Chondrocyte (in vitro differentiated cells): ENCODE measurements at regions not wholly inside any gene's neighbourhood (a gene's known extent, or its start where the extent isn't known, plus 50 kb on each side); places are given as distances from the start of the nearest gene placed in this dataset.

Experiments
- DNase-seq: peaks from one replicate; pipeline ENCODE4 v3.0.0; 2021; ENCODE audit warnings: mixed read lengths, low spot score
- H3K27ac Mint-ChIP-seq: one replicate; pipeline ENCODE4 v1.8.0; 2021; ENCODE audit warnings: mild to moderate bottlenecking, moderate library complexity, mixed read lengths; ENCODE audit not compliant: unreplicated experiment
- H3K27me3 Mint-ChIP-seq: 2 replicates; pipeline ENCODE4 v1.8.0; 2021; ENCODE audit warnings: low read depth, mixed read lengths
- H3K36me3 Mint-ChIP-seq: 2 replicates; pipeline ENCODE4 v1.8.0; 2021; ENCODE audit warnings: low read depth, mixed read lengths
- H3K4me1 Mint-ChIP-seq: 2 replicates; pipeline ENCODE4 v1.8.0; 2021; ENCODE audit warnings: low read depth, mild to moderate bottlenecking, mixed read lengths
- H3K4me3 Mint-ChIP-seq: one replicate; pipeline ENCODE4 v1.8.0; 2021; ENCODE audit warnings: mild to moderate bottlenecking, moderate library complexity, mixed read lengths; ENCODE audit not compliant: unreplicated experiment
- H3K9me3 Mint-ChIP-seq: 2 replicates; pipeline ENCODE4 v1.8.0; 2021; ENCODE audit warnings: low read depth, mixed read lengths
- CTCF ChIP-seq: fragments of 200-600 bp; sonication (generic); IDR thresholded peaks from 2 replicates; pipeline ENCODE4 v1.5.0; 2021; ENCODE audit warnings: antibody characterized with exemption, mild to moderate bottlenecking, moderate library complexity

- Mint-ChIP-seq H3K27ac (no peak overlapping the region), H3K27me3 (peaks cover 6% of the 10 kb centered on the region)
- TF ChIP-seq CTCF, result no peak
Observed at GRCh38 chr3:116939091-116939490, 229.5 kb downstream of the TUSC7 start.

DNA sequence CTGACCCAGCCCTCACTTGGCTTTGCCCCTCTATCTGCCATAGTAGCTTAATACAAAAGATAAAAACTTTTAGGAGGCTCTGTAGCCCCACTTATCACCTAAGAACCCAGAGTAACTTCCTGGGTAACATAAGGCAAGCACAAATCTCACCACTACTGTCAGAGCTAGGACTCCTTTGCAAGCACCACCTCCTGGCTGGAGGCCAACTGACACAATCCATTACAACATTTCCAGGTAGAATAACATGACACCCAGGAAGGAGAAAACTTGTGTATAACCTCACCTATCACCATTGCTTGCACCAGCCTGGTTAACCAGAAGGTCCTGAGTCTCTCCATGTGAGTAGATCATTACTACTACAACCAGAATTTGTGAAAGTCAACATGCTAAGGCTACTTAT, 230.0 kb downstream of the TUSC7 start:
- Mint-ChIP-seq H3K9me3 (peaks cover 21% of the 10 kb centered on the region), H3K36me3 (peaks cover 2% of the 10 kb centered on the region), H3K4me3 (no peak overlapping the region), H3K4me1 (peaks cover 5% of the 10 kb centered on the region), H3K27me3 (peaks cover 8% of the 10 kb centered on the region), H3K27ac (no peak overlapping the region)
- TF ChIP-seq CTCF, result no peak
- DNase-seq, result no peak

More at GRCh38 chr3:116939091-116939490, 229.5 kb downstream of the TUSC7 start:
- peak; percentile 47 for DNase-seq
- Mint-ChIP-seq H3K4me3 (no peak overlapping the region), H3K9me3 (peaks cover 17% of the 10 kb centered on the region), H3K36me3 (no peaks in the 10 kb centered on the region), H3K4me1 (peaks cover 5% of the 10 kb centered on the region)

DNA sequence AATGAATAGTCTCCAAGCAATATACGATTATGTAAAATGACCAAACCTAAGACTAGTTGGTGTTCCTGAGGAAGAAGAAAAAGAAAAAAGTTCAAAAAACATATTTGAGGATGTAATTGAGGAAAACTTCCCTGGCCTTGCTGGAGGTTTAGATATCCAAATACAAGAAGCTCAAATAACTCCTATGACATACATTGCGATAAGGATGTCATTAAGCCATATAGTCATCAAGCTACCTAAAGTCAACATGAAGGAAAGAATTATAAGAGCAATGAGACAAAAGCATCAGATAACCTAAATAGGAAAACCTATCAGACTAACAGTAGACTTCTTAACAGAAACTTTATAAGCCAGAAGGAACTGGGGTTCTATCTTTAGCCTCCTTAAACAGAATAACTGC, 231.1 kb downstream of the TUSC7 start:
- DNase-seq, result no peak
- Mint-ChIP-seq H3K27ac (no peak overlapping the region), H3K27me3 (peaks cover 5% of the 10 kb centered on the region), H3K36me3 (peaks cover 2% of the 10 kb centered on the region), H3K4me1 (peaks cover 5% of the 10 kb centered on the region), H3K9me3 (peaks cover 24% of the 10 kb centered on the region), H3K4me3 (no peak overlapping the region)
- no peak for TF ChIP-seq CTCF

GRCh38 chr3:116946376-116946775, 236.8 kb downstream of the TUSC7 start:
- Mint-ChIP-seq H3K36me3 (peaks cover 2% of the 10 kb centered on the region), H3K9me3 (peaks cover 24% of the 10 kb centered on the region), H3K27ac (no peak overlapping the region), H3K4me1 (peaks cover 7% of the 10 kb centered on the region), H3K27me3 (peaks cover 13% of the 10 kb centered on the region), H3K4me3 (no peak overlapping the region)
- no peak for TF ChIP-seq CTCF
- DNase-seq, result no peak

GRCh38 chr3:116947148-116947547, 237.6 kb downstream of the TUSC7 start:
- no peak for TF ChIP-seq CTCF

More at GRCh38 chr3:116947148-116947547, 237.6 kb downstream of the TUSC7 start:
- H3K4me3 Mint-ChIP-seq, result no peak overlapping the region
- H3K27ac Mint-ChIP-seq, result no peak overlapping the region
- DNase-seq, result no peak
- peaks cover 10% of the 10 kb centered on the region for H3K27me3 Mint-ChIP-seq
- H3K36me3 Mint-ChIP-seq, result peaks cover 2% of the 10 kb centered on the region
- peaks cover 23% of the 10 kb centered on the region for H3K9me3 Mint-ChIP-seq
- H3K4me1 Mint-ChIP-seq, result peaks cover 13% of the 10 kb centered on the region
